ENCODE measurements at regions not wholly inside any gene's neighbourhood (a gene's known extent, or its start where the extent isn't known, plus 50 kb on each side); places are given as distances from the start of the nearest gene placed in this dataset.

DNA sequence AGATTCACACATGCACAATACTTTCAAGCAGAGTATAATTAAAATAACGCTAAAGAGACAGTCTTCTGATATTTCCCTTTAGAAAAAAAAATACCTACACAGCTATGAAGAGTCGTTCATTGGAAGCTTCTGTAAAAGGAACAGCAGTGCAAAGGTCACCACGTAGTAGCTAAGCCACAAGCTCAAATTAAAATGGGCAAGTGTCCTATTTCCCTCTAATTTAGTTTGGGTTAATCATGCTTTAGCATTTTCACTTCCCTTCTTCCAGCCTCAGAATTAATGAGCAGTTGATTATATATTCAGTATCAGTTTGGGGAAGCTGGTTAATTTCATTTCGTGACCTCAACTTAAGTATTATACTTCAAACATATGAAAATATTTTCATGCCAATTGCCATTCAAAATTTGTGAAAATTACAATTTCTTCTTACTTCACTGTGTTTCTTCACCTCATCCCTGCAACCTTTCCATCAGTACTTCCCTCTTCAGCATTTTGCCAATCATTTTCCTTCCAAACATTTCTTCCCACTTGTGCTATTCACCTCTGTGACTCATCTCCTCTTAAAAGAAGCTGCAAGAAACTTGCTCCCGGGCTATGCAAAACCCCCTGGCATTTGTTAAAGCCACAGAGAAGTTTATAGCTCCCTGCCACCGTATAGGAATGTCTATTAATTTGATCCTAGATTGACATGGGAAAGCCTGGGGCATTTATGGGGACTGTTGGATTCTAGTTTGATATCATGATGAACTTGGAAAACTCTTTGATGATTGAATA, 83.0 kb downstream of the DMRTA1 start:
- TF ChIP-seq POLR2AphosphoS5 (IDR thresholded peaks at IDR 0.05) (no peak), POLR2A (IDR thresholded peaks at IDR 0.05; ENCODE audit: low read depth) (no peak)
- TF ChIP-seq, protein P1, sequence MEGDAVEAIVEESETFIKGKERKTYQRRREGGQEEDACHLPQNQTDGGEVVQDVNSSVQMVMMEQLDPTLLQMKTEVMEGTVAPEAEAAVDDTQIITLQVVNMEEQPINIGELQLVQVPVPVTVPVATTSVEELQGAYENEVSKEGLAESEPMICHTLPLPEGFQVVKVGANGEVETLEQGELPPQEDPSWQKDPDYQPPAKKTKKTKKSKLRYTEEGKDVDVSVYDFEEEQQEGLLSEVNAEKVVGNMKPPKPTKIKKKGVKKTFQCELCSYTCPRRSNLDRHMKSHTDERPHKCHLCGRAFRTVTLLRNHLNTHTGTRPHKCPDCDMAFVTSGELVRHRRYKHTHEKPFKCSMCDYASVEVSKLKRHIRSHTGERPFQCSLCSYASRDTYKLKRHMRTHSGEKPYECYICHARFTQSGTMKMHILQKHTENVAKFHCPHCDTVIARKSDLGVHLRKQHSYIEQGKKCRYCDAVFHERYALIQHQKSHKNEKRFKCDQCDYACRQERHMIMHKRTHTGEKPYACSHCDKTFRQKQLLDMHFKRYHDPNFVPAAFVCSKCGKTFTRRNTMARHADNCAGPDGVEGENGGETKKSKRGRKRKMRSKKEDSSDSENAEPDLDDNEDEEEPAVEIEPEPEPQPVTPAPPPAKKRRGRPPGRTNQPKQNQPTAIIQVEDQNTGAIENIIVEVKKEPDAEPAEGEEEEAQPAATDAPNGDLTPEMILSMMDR (IDR thresholded peaks at IDR 0.05), result no peak

All from esophagus muscularis mucosa (tissue), 3 donors.